Hepatocyte (in vitro differentiated cells): ENCODE measurements at regions not wholly inside any gene's neighbourhood (a gene's known extent, or its start where the extent isn't known, plus 50 kb on each side); places are given as distances from the start of the nearest gene placed in this dataset.

Experiments used
- CTCF ChIP-seq: fragments of 200-600 bp; sonication (generic); IDR thresholded peaks from 2 replicates; pipeline ENCODE4 v1.5.1; 2016; ENCODE audit warnings: antibody characterized with exemption, mild to moderate bottlenecking; ENCODE audit not compliant: poor library complexity
- EZH2 ChIP-seq: fragments of 200-600 bp; sonication (generic); IDR thresholded peaks from 2 replicates; pipeline ENCODE4 v1.6.1; 2016; ENCODE audit warnings: antibody characterized with exemption, mild to moderate bottlenecking, borderline replicate concordance
- EZH2phosphoT487 ChIP-seq: fragments of 200-600 bp; sonication (generic); IDR thresholded peaks from one replicate; pipeline ENCODE4 v1.6.1; 2018; ENCODE audit warnings: antibody characterized with exemption, mild to moderate bottlenecking, low read depth, moderate library complexity; ENCODE audit not compliant: unreplicated experiment, severe bottlenecking

GRCh38 chr3:157805538-157805937 lies 300.7 kb downstream of the SHOX2 start:
- no peak for TF ChIP-seq CTCF
- no peak for TF ChIP-seq EZH2phosphoT487
- no peak for TF ChIP-seq EZH2
